Renal cortex interstitium (tissue), 11 donors: ENCODE measurements at regions not wholly inside any gene's neighbourhood (a gene's known extent, or its start where the extent isn't known, plus 50 kb on each side); places are given as distances from the start of the nearest gene placed in this dataset.
A peak's percentile ranks its signal among the peaks of the same experiment; 100 is the strongest.

Source experiments
- DNase-seq, 11 donors: peaks; one replicate each; pipeline ENCODE4 v3.0.0-alpha.2; 2013; ENCODE audit warnings: low read depth in 9 of 11, low spot score in 4 of 11; ENCODE audit errors: extremely low read depth in 1 of 11

DNA sequence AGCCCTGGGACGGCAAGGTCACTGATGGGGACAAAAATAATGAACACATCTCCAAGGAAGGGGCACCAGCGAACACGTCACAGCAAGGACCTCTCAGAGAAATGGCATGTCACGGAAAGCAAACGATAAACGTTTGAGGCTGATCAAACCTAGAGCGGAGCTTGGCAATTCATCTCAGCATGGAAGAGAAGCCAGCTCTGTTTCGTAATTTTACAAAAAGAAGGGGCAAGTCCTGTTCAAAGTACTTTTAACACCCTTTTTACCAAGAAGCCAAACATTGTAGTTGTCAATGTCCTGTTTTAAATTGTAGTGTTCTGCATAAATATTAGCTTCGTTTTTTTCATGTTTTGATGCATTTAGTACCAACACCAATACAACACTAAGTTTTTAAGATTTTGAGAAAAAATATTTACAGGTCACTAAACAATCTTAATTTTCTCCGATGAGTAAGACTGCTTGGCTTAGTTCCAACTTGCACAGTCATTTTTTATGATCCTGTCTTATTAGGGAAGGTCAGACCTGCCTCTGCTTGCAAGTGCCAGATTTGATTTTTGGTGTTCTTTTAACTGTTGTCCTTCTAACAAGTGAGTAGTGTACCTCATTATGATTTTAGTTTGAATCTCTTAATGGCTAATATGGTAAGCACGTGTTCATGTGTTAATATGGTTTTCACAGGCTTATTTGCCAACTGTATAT is 818.5 kb upstream of the SALL3 start:
- DNase-seq, result no peak

GRCh38 chr18:78165525-78165924 is 814.1 kb upstream of the SALL3 start:
- DNase-seq, result no peak

- DNase-seq, result no peak
Observed at GRCh38 chr18:78168526-78168925, 811.1 kb upstream of the SALL3 start.

DNA sequence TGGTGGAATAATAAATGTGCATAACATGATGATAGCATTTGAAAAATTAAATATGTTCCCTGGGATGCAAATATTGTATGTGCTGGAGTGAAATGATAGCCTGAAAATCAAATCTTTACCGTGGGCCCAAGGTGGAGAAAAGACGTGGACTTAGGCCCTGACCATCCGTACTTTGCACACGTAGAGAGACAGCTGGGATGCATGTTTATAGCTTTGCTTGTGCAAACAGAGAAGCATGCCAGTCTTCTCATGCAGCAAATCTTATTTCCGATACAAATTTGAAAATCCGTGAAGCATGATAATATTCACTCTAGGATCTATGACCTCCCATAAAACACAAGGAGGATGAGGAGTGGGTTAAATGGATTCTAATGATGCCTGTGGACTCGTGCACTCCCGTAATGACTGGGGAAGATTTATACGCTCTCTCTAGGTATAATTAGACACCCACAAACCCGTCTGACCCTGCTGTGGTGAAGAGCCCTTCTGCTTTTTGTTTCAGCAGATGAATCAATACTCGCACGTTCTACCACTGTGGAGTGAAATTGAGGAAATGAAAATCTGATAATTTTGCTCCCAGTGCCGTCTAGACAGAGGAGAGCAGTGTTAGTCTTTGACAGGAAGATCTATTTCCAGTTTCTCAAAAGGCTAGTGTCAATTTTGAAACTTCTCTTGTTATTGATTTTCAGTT is 810.3 kb upstream of the SALL3 start:
- DNase-seq, result no peak

DNA sequence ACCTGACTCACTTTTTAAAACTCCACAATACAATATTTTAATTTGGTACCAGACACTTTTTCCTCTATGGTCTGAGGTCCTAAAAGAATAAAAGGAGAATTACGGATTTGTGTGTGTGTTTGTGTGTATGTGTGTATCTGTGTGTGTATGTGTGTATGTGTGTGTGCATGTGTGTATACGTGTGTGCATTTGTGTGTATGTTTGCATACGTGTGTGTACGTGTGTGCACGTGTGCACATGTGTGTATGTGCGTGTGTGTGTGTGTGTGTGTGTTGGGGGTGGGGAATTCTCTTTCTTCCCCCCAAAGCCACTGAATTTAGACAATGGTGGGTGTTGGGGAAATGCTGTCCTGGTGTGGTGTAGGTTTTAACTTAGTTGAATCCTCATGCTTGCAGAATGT is 807.7 kb upstream of the SALL3 start:
- no peak for DNase-seq

- DNase-seq, result no peak
Observed at GRCh38 chr18:78174737-78175136, 804.9 kb upstream of the SALL3 start.

GRCh38 chr18:78178812-78179211 is 800.8 kb upstream of the SALL3 start:
- no peak for DNase-seq

GRCh38 chr18:78180741-78181140 is 798.9 kb upstream of the SALL3 start:
- no peak for DNase-seq

- no peak for DNase-seq
Observed at GRCh38 chr18:78183815-78184214, 795.8 kb upstream of the SALL3 start.

DNA sequence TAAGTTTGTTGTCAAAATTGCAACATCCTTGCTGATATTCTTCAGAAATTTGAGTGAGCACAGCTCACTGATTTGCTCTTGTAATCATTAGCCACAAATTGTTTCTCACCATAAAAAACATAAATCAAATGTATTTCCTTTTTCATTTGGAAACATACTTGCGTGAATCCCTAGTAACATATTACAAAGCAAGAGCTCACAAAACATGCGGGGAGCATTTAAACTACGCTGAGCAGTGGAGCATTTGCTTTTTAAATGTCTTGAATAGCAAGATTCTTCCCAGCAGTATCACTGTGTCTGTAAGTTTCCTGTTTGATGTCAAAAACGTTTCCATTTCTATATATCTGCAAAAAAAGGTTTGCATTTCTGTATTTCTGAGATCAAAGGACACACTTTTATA is 788.3 kb upstream of the SALL3 start:
- no peak for DNase-seq

GRCh38 chr18:78192054-78192453 is 787.6 kb upstream of the SALL3 start:
- DNase-seq, result peak in 10 of 11 donors; percentile 17 to 60 (median 38)

DNA sequence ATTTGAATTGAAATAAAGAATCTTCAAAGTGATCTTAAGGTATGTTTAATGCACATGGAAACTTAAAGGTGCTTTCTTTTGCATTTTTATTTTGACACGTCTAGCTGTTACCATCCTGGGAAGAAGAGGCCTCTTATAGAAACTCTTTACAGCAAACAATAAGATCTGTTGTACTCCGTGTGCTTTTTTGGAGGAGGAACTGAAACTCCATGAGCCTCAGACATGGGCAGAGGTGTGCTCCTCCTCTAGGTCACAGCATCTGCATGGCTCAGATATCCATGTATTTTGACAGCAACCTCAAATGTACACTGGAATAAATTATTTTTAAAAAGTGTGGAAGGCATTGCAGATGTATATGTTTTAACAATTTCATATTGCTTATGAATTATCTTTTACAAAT is 783.3 kb upstream of the SALL3 start:
- no peak for DNase-seq

- no peak for DNase-seq
Observed at GRCh38 chr18:78199002-78199401, 780.6 kb upstream of the SALL3 start.

- no peak for DNase-seq
Observed at GRCh38 chr18:78199611-78200010, 780.0 kb upstream of the SALL3 start.

GRCh38 chr18:78207942-78208341 is 771.7 kb upstream of the SALL3 start:
- DNase-seq, result no peak

- no peak for DNase-seq
Observed at GRCh38 chr18:78208461-78208860, 771.2 kb upstream of the SALL3 start.

GRCh38 chr18:78213361-78213994 is 766.1 kb upstream of the SALL3 start:
- DNase-seq, result no peak

DNA sequence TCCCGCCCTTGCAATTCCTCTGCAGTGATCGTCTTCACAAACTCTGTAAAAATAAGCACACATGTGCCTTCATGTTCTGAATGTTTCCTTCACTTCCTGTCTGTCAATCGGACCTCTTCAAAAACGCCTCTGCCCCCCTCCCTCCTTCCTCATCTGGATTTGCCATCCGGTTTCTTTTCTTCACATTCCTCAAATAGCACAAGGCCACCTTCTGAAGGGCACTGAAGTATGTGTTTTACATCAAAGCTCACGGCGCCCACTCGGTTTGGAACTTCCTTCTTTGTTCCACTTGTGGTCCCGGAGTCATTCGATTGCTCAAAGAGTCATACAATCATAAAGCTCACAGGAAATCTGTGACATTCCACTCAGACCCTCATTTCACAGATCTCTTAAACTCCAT is 758.1 kb upstream of the SALL3 start:
- no peak for DNase-seq

DNA sequence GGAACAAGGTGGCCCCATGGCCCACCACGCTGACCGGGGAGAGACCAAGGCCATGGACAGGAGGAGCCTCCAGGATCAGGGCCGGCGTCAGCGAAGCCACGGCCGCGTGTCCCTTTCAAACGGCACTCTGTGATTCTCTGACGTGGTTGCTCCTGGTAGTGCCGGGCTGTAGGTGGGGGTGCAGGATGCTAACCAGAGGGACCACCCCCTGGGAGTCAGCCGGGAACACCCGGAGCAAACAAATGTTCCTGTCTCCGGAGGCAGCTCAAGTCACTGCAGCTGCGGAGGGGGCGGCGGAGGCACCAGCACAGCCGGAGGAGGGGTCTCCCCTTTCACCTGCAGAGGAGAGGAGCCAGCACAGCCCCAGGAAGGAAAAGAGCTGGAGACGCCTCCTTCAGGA is 750.6 kb upstream of the SALL3 start:
- DNase-seq, result no peak

- DNase-seq, result no peak
Observed at GRCh38 chr18:78230911-78231310, 748.7 kb upstream of the SALL3 start.

- no peak for DNase-seq
Observed at GRCh38 chr18:78232196-78232595, 747.4 kb upstream of the SALL3 start.
